GM18499 (cell line): ENCODE measurements at regions not wholly inside any gene's neighbourhood (a gene's known extent, or its start where the extent isn't known, plus 50 kb on each side); places are given as distances from the start of the nearest gene placed in this dataset.
"Not testable (repeated sequence)": the region's sequence is repeated elsewhere in the genome, so short reads cannot be mapped to it uniquely, and the experiment has no call there.

Experiments used
- ATAC-seq: cut with Tn5 transposase; IDR thresholded peaks from one replicate; pipeline ENCODE4 v1.9.1; 2021; ENCODE audit warnings: moderate number of reproducible peaks; ENCODE audit not compliant: insufficient read depth, unreplicated experiment

GRCh38 chr10:125228245-125228940 lies 68.0 kb upstream of the CTBP2 start:
- ATAC-seq = not testable (repeated sequence)

GRCh38 chr10:125227546-125227945 lies 67.2 kb upstream of the CTBP2 start:
- ATAC-seq = no peak

- ATAC-seq = no peak
Observed at GRCh38 chr10:125226823-125227222, 66.5 kb upstream of the CTBP2 start.

GRCh38 chr10:125226005-125226404 lies 65.6 kb upstream of the CTBP2 start:
- no peak for ATAC-seq

- ATAC-seq = no peak
Observed at GRCh38 chr10:125225051-125225450, 64.7 kb upstream of the CTBP2 start.

GRCh38 chr10:125222515-125223308 lies 62.3 kb upstream of the CTBP2 start:
- no peak for ATAC-seq

GRCh38 chr10:125221716-125222115 lies 61.4 kb upstream of the CTBP2 start:
- ATAC-seq = no peak

- ATAC-seq = no peak
Observed at GRCh38 chr10:125219776-125220175, 59.4 kb upstream of the CTBP2 start.

- ATAC-seq = no peak
Observed at GRCh38 chr10:125218967-125219366, 58.6 kb upstream of the CTBP2 start.

- no peak for ATAC-seq
Observed at GRCh38 chr10:125217990-125218675, 57.8 kb upstream of the CTBP2 start.

GRCh38 chr10:125216861-125217260 lies 56.5 kb upstream of the CTBP2 start:
- no peak for ATAC-seq

- no peak for ATAC-seq
Observed at GRCh38 chr10:125216309-125216708, 55.9 kb upstream of the CTBP2 start.

- no peak for ATAC-seq
Observed at GRCh38 chr10:125214283-125214570, 53.9 kb upstream of the CTBP2 start.

- no peak for ATAC-seq
Observed at GRCh38 chr10:125213541-125214282, 53.3 kb upstream of the CTBP2 start.

GRCh38 chr10:125212150-125212809 lies 51.9 kb upstream of the CTBP2 start:
- ATAC-seq = no peak
